Activated naive CD8-positive, alpha-beta T cell (primary cell): ENCODE measurements at regions not wholly inside any gene's neighbourhood (a gene's known extent, or its start where the extent isn't known, plus 50 kb on each side); places are given as distances from the start of the nearest gene placed in this dataset.
"Not testable (repeated sequence)": the region's sequence is repeated elsewhere in the genome, so short reads cannot be mapped to it uniquely, and the experiment has no call there.

Experiments used
- H3K27ac Mint-ChIP-seq: one replicate; pipeline ENCODE4 v1.8.0; 2021; ENCODE audit warnings: mixed read lengths
- H3K27me3 Mint-ChIP-seq: one replicate; pipeline ENCODE4 v1.8.0; 2021; ENCODE audit warnings: mixed read lengths
- H3K36me3 Mint-ChIP-seq: one replicate; pipeline ENCODE4 v1.8.0; 2021; ENCODE audit warnings: mixed read lengths
- H3K4me1 Mint-ChIP-seq: one replicate; pipeline ENCODE4 v1.8.0; 2021; ENCODE audit warnings: low read depth, mixed read lengths
- H3K4me3 Mint-ChIP-seq: one replicate; pipeline ENCODE4 v1.8.0; 2021; ENCODE audit warnings: mild to moderate bottlenecking, mixed read lengths
- H3K9me3 Mint-ChIP-seq: one replicate; pipeline ENCODE4 v1.8.0; 2021; ENCODE audit warnings: low read depth, mixed read lengths

DNA sequence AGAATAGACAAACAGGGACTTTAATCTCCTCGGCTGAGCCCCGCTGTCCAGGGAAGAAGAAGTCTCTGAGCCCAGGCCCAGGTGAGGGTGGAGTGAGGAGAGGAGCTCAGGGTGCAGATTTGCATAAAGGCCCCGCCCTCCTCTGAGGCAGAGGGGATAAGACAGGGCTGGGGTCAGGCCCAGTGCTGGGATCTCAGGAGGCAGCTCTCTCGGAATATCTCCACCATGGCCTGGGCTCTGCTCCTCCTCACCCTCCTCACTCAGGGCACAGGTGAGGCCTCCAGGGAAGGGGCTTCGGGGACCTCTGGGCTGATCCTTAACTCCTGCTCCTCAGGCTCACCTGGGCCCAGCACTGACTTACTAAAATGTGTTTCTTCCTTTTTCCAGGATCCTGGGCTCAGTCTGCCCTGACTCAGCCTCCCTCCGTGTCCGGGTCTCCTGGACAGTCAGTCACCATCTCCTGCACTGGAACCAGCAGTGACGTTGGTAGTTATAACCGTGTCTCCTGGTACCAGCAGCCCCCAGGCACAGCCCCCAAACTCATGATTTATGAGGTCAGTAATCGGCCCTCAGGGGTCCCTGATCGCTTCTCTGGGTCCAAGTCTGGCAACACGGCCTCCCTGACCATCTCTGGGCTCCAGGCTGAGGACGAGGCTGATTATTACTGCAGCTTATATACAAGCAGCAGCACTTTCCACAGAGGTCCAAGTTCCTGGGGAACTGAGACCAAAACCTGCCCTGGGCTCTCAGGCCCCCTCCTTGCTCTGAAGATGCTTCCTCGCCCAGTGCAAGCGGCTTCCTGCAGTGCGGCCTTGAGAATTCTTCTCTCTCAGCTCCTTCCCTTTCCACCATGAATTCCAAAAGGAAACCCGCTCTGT lies 90.2 kb downstream of the GGTLC2 start:
- not testable (repeated sequence) for H3K27ac Mint-ChIP-seq, H3K4me3 Mint-ChIP-seq, H3K4me1 Mint-ChIP-seq, H3K36me3 Mint-ChIP-seq, H3K9me3 Mint-ChIP-seq, H3K27me3 Mint-ChIP-seq

DNA sequence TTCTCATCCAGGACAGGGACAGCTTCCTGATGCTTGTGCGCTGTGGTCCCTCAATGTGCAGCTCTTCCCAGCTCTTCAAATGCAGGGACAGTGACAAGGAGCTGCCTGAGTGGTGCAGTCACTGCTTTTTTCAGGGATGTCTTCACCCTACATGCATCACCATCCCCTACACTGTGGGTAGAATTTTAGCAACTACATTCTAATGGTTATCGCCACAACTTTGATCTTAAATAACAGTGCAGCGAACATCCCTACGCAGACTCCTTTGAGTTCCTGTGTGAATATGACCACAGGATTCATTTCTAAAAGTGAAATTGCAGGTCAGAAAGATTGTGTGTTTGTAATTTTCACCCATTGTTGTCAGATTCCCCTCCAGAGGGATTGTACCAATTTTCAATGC lies 90.9 kb downstream of the GGTLC2 start:
- not testable (repeated sequence) for H3K4me3 Mint-ChIP-seq, H3K4me1 Mint-ChIP-seq, H3K27ac Mint-ChIP-seq, H3K9me3 Mint-ChIP-seq, H3K36me3 Mint-ChIP-seq
- peaks cover 11% of the 10 kb centered on the region for H3K27me3 Mint-ChIP-seq

DNA sequence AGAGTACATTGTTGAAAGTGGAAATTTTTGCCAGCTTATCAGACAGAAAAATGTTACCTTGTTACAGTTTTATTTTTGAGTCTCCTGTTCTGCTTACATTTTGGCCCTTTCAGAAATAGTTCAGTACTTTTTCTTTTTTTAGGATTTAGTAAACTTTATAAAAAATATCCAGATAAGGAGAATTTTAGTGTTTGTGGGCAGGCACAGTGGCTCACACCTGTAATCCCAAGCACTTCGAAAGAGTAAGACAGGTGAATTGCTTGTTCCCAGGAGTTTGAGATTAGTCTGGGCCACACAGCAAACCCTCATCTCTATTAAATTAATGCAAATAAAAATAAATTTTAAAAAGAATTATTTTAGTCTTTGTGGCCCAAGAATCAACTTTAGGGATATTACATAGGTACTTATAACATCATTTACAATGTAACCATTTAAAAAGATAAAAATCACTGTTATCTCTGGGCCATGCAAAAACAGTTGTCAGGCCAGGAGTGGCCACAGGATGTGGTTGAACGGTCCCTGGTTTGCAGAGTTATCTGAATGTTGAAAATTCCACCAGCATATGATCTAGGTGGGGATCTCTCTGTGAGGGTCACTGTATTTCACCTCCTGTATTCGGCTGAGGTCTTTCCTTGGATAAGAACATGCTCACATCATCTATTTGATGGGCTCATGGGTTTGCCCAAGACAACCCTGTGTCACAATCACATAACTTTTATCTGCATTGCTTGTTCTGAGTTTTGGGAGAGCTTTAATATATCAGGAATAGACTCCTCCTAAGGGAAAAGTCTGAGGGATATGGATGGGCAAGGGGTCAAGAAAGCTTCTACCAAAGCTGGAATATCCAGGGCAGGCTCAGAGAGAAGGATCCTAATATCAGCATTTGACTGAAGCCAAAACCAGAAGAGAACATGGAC lies 91.5 kb downstream of the GGTLC2 start:
- Mint-ChIP-seq H3K4me1 (peaks cover 6% of the 10 kb centered on the region), H3K27me3 (peaks cover 15% of the 10 kb centered on the region), H3K9me3 (no peaks in the 10 kb centered on the region), H3K4me3 (no peak overlapping the region), H3K36me3 (no peaks in the 10 kb centered on the region), H3K27ac (no peak overlapping the region)

DNA sequence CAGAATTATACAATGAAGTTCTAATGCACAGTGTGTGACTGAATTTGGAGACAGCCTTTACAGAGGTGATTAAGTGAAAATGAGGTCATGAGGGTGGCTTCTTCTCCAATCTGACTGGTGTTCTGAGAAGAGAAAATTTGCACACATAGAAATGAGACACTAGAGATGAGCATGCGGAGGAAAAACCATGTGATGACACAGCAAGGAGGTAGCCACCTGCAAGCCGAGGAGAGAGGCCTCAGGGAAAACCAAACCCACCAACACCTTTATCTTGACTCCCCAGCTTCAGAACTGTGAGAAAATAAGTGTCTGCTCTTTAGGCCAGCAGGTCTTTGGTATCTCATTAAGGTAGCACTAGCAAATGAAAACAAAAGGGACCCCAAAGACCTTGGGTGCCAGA lies 93.2 kb downstream of the GGTLC2 start:
- Mint-ChIP-seq H3K27me3 (peaks cover 15% of the 10 kb centered on the region), H3K36me3 (no peaks in the 10 kb centered on the region), H3K4me1 (peaks cover 5% of the 10 kb centered on the region), H3K27ac (no peak overlapping the region), H3K9me3 (no peaks in the 10 kb centered on the region), H3K4me3 (no peak overlapping the region)

- Mint-ChIP-seq H3K9me3 (no peaks in the 10 kb centered on the region), H3K4me1 (peaks cover 4% of the 10 kb centered on the region), H3K4me3 (no peak overlapping the region)
Measured at GRCh38 chr22:22738959-22739585, 94.7 kb downstream of the GGTLC2 start.

DNA sequence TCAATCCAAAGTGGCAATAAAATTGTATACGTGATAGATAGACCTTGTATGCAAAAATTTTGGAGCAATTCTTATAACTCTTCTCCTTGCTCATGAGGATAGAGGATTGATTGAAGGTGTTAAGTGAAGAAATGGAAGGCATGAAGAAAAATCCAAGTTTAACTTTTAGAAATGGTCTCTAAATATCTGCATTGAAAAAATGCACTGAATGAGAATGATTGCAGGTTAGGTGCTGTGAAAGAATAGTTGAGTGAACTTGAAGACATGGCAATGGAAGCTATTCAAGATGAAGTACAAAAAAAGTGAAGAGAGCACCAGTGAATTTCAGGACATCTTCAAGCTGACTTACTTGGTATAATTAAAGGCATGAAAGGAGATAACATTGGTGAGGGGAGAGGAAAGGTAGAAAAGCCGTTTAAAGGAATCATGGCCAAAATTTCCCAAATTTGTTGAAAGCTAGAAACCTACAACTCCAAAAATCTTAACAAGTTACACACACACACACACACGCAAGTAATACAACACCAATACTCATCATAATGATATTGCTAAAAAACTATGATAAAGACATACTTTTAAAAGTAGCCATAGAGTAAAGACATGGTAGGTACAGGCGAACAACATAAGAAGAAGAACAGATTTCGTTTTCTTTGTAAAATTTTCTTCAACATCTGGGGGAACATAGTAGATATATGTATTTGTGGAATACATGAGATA lies 96.3 kb downstream of the GGTLC2 start:
- H3K4me1 Mint-ChIP-seq: no peaks in the 10 kb centered on the region

More at GRCh38 chr22:22738959-22739585, 94.7 kb downstream of the GGTLC2 start:
- Mint-ChIP-seq H3K36me3 (no peaks in the 10 kb centered on the region), H3K27ac (no peak overlapping the region), H3K27me3 (peaks cover 17% of the 10 kb centered on the region)

DNA sequence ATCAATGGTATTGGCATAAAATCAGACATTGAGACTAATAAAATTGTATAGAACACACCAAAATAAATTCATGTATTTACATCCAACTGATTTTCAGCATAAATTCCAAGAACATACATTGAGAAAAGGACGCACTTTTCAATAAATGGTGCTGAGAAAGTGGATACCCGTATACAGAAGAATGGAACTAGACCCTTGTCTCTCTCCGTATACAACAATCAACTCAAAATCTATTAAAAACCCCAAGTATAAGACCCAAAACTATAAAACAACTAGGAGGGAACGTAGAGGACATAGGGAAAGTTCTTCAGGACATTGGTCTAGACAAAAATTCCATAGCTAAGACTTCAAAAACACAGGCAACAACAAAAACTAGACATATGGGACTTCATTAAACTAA lies 97.4 kb downstream of the GGTLC2 start:
- Mint-ChIP-seq H3K27me3 (peaks cover 14% of the 10 kb centered on the region), H3K9me3 (no peaks in the 10 kb centered on the region), H3K4me1 (no peaks in the 10 kb centered on the region), H3K36me3 (no peaks in the 10 kb centered on the region), H3K4me3 (no peak overlapping the region), H3K27ac (peak overlapping the region; percentile 41)

More for the DNA sequence above, 96.3 kb downstream of the GGTLC2 start:
- H3K27ac Mint-ChIP-seq: peak overlapping the region; percentile 3
- H3K4me3 Mint-ChIP-seq: no peak overlapping the region
- no peaks in the 10 kb centered on the region for H3K36me3 Mint-ChIP-seq
- H3K9me3 Mint-ChIP-seq: no peaks in the 10 kb centered on the region
- peaks cover 17% of the 10 kb centered on the region for H3K27me3 Mint-ChIP-seq

- H3K36me3 Mint-ChIP-seq: no peaks in the 10 kb centered on the region
- H3K4me1 Mint-ChIP-seq: no peaks in the 10 kb centered on the region
- no peak overlapping the region for H3K4me3 Mint-ChIP-seq
- peaks cover 12% of the 10 kb centered on the region for H3K27me3 Mint-ChIP-seq
- no peak overlapping the region for H3K27ac Mint-ChIP-seq
- H3K9me3 Mint-ChIP-seq: no peaks in the 10 kb centered on the region
Measured at GRCh38 chr22:22742641-22743040, 98.2 kb downstream of the GGTLC2 start.

DNA sequence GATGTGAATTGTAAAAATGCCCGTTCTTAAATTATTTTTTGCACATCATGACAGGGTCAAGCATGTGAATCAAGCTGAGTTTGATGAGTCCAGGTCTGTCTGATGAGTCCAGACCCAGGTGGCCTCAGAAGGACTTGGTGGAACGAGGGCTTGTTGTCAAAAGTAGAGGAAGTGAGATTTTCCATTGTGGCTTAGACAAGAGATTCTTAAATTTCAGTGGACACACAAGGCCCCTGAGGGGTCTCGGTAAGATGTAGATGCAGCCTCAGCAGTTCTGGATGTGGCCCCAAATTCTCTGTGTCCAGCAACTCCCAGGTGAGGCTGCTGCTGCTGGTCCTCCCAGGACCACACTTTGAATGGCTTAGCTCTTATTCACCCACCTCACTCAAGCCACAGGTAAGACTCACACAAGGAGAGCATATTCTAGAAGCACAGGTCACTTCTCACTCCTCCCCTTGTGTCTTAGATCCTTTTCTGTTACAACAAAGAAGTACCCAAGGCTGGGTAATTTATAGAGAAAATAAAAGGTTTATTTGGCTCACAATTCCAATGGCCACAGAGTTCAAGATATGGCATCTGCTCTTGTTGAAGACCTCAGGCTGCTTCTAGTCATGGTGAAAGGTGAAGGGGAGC lies 98.8 kb downstream of the GGTLC2 start:
- Mint-ChIP-seq H3K36me3 (no peaks in the 10 kb centered on the region), H3K9me3 (no peaks in the 10 kb centered on the region), H3K27ac (no peak overlapping the region), H3K27me3 (peaks cover 12% of the 10 kb centered on the region), H3K4me3 (no peak overlapping the region), H3K4me1 (peaks cover 2% of the 10 kb centered on the region)

DNA sequence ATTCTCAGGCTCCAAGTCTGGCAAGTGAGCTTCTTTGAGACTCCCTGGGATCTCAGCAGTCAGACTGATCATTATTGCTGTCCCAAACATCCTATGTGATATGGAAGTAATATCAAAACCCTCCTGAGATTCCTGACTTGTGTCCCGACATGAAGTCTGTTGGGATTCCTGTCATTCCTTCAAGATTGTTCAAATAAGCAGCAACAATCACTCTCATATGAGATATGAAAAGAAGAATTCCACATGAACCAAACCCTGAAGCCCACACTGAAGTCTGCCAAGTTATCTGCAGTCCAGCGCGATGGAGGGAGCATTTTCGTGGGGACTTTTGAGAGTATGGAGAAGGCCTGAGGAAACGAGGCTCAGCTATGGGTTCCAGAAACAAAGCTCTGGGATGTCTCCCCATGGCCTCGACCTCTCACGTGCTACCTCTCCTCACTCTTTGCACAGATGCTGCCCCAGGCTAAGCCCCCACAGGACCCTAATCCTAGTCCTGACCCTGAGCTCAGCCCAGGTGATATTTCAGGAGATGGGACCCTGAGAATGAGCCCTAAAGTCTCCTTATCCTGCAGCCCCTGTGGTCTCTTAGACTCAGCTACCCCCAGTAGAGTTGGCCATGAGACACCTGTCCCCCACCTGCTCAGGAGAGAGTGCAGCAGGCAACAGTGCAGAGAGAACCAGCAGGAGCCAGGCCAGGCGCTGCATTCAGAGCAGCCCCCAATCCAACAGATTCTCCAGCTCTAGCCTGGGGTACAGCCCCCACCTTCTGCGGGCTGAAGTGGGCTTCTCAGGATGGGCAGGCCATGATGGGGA lies 100.2 kb downstream of the GGTLC2 start:
- Mint-ChIP-seq H3K9me3 (no peaks in the 10 kb centered on the region), H3K4me1 (peaks cover 2% of the 10 kb centered on the region), H3K27ac (no peak overlapping the region), H3K27me3 (peaks cover 9% of the 10 kb centered on the region), H3K36me3 (no peaks in the 10 kb centered on the region), H3K4me3 (no peak overlapping the region)

GRCh38 chr22:22745225-22746060 lies 101.0 kb downstream of the GGTLC2 start:
- H3K9me3 Mint-ChIP-seq: no peaks in the 10 kb centered on the region
- H3K27ac Mint-ChIP-seq: no peak overlapping the region
- peaks cover 6% of the 10 kb centered on the region for H3K27me3 Mint-ChIP-seq
- H3K4me1 Mint-ChIP-seq: peaks cover 2% of the 10 kb centered on the region
- no peaks in the 10 kb centered on the region for H3K36me3 Mint-ChIP-seq
- no peak overlapping the region for H3K4me3 Mint-ChIP-seq

DNA sequence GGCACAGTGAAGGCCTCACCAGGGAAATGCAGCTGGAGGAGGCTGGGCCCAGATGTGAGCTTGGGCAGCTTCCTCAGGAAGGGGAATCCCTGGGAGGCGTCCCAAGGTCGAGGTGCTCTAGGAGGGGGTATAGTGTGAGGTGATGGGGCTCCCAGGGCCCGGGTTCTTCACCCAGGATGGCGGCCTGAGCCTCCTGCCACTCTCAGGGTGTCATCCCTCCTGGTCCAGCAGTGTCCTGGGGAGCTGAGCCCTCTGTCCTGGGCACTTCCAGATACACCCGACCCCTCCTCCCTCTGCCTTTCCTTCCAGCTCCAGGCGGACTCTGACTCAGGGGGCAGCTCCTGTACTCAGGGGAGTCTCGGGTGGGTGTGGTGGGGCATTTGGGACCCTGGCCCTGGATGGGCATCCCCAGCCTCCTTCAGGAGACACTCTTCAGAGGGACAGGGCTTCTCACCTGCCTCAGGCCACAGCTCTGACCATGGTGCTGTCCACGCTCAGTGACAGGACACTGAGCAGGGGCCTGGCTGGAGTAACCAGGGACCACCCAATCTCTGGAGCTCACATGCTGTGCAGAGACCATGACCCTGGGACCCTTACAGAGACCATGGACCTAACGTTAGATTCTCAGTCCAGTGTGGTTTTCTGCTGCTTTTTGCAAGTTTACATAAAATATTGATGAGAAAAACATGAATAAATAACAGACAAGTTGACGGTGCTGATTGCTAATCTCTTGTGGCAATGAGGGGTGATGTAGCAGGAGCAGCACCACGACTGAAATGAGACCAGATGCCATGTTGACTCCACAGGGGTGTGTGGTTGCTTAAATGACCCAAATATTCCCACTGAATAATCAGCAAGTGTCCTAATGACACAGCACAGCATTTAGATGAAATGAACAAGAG lies 101.9 kb downstream of the GGTLC2 start:
- Mint-ChIP-seq H3K4me1 (peaks cover 2% of the 10 kb centered on the region), H3K4me3 (no peak overlapping the region), H3K9me3 (no peaks in the 10 kb centered on the region), H3K36me3 (no peaks in the 10 kb centered on the region), H3K27me3 (peaks cover 2% of the 10 kb centered on the region), H3K27ac (no peak overlapping the region)
